Stimulated activated CD4-positive, alpha-beta T cell treated with anti-CD3 and anti-CD28 coated beads, Interleukin-12 subunit alpha, Interleukin-12 subunit beta, amount 100 ng/mL, for 4 hours (primary cell): ENCODE measurements at regions not wholly inside any gene's neighbourhood (a gene's known extent, or its start where the extent isn't known, plus 50 kb on each side); places are given as distances from the start of the nearest gene placed in this dataset.

Source experiments
- DNase-seq: peaks from one replicate; pipeline ENCODE4 v3.0.0-alpha.2; 2020

DNA sequence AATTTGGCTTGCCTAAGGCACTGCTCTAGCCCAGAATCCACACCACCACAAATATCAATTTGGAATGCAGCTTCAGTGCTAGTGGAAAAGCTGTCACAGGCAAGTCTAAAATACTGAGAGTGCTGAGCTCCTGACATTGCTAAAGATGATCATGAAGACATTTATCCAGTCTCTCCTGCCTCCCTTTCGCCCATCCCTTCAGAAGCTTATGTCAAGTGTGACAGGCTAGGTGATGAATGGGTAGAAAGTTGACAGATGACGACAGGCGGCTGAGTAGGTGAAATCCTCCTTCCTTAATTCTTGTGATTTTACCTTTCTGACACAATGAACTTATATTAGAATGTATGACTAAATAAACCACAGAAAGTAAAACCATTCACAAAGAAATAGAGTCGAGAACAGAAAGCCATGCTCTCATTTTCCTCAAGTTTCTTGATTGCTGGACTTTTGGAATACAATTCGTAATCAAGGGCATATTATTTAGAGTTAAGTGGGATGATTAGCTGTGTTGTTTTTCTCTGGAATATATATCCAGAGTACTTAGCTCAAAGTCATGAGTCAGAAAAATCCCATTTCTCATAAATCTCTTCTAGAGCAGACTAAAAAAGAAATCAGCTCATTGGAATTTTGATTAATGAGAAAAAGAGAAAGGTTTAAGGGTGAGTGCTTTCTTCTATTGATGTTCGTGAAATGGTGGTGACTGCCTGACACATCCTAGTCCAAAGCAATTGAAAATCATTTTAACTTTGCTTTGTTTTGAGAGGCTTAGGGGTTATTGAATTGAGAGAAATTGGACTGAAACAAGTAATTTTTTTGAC lies 1228.2 kb upstream of the CITED2 start:
- DNase-seq, result no peak

DNA sequence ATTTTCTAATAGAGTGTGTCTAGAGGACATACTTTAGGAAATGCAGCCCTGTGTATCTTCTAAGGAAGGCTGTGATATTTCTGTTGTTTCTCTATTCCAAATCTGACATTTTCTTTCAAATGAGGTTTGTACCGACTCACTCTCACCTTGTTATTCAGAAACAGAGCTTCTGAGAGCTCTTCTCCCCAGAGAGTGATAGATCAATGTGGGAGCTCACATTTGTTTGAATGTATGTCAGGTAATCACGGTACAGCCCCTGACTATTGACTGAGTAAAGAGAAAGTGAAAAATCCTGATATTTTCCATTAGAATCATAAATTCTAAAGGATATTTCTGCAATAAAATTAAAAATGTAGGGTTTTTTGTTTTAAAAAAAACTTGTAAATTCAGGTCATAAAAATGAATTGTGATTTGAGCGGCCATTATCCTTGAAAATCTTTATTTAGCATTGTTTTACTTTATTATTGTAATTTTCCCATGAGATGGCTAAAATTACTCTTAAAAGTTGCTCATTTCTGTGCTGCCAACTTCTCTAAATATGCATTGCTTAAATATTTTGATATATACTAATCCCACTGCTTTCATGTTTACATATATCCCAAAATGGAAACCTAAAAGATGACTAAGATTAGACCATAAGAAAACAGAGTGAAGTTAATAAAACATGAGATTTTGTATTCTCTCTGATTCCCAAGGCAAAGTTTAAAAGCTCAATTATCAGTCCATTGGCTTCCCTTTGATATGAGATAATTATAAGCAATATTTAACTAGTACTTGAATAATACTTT lies 1226.8 kb upstream of the CITED2 start:
- no peak for DNase-seq

DNA sequence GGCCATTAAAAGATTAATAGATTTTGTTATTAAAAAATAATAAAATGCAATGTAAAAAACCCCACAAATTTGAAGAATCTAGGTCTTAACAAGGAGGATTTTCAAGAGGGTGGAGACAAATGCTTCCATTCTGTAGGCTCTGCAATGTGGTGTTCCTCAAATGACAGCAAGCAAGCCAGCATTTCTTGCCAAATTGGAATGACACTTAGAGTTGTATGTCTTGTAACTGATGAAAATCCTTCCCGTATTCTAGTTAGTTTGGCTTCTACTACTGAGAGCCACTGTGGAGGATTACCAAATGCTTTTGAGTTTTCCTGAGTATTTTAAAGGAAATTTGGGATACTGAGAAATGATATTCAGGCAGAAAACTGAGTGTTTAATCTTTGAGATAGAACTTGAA lies 1225.5 kb upstream of the CITED2 start:
- no peak for DNase-seq

DNA sequence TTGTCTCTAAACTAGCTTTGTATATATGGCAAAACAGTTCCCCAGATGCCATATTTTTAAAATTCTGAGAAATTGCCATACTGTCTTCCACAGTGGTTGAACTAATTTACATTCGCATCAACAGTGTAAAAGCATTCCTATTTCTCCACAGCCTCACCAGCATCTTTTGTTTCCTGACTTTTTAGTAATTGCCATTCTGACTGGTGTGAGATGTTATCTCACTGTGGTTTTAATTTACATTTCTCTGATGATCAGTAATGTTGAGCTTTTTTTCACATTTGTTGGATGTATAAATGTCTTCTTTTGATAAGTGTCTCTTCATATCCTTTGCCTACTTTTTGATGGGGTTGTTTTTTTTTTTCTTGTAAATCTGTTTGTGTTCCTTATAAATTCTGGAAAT lies 1222.7 kb upstream of the CITED2 start:
- DNase-seq, result no peak

DNA sequence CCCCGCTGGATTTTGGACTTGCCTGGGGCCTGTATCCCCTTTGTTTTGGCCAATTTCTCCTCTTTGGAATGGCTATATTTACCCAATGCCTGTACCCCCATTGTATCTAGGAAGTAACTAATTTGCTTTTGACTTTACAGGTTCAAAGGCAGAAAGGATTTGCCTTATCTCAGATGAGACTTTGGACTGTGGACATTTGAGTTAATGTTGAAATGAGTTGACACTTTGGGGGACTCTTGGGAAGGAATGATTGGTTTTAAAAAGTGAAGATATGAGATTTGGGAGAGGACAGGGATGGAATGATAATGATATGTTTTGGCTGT lies 1220.3 kb upstream of the CITED2 start:
- DNase-seq, result no peak

DNA sequence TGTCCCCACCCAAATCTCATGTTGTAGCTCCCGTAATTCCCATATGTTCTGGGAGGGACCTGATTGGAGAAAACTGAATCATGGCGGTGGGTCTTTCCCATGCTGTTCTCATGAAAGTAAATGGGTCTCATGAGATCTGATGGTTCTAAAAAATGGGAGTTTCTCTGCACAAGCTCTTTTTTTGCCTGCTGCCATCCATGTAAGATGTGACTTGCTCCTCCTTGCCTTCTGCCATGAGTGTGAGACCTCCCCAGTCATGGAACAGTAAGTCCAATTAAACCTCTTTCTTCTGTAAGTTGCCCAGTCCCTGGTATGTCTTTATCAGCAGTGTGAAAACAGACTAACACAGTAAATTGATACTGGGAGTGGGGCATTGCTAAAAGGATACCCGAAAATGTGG lies 1218.4 kb upstream of the CITED2 start:
- DNase-seq, result no peak

DNA sequence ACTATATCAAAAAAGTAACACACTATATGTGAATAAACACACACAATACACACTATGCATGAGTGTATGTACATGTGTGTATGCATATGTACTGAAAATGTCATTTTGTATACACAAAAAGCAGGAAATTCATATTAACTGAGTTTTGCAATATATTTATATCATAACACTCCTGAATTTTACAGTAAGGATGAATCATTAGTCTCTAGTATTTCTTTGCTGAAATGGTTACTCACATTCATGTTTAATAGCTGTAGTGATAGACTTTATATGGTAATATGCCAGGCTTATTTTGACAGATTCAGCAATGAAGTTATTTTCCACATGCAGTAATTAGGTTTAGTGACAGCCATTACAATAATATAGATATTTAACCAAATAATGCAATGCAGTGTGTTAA lies 1216.2 kb upstream of the CITED2 start:
- no peak for DNase-seq

DNA sequence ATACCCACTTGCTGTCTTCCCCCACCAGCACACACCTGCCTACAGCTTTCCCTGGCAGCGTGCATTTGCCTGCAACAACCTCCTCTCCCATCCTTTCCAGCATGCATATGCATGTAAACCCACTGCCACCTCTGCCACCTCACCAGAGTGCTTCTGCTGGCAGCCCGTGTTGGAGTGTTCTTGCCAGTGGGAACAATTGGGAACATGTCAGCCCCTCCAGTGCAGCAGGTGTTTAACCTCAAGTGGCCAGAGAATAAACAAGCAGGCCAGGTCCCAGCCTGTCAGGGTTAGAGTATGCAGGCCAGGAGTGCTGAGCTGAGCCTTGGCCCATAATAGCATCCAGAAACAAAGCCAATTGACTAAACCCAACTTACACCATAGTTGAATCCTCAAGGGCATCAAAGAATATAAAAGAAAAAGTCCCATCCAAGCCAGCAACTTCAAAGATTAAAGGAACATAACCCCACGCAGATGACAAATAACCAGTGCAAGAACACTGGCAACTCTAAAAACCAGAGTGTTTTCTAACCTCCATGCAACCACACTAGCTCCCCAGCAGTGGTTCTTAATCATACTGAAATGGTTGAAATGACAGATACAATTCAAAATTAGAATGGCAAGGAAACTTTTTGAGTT lies 1212.1 kb upstream of the CITED2 start:
- DNase-seq, result no peak

DNA sequence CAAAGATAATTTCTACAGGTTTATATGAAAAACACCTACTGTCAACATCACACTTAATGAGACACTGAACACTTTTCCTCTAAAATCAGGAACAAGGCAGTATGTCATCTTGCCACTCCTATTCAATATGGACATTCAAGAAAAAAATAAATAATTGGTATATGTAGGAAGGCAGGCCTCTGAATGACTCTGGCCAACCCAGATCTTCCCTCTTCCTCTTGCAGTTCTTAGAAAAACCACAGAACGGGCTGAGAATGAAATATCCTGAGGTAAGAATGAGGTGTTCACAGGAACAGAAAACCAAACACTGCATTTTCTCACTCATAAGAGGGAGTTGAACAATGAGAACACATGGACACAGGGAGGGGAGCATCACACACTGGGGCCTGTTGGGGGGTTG lies 1207.2 kb upstream of the CITED2 start:
- no peak for DNase-seq

DNA sequence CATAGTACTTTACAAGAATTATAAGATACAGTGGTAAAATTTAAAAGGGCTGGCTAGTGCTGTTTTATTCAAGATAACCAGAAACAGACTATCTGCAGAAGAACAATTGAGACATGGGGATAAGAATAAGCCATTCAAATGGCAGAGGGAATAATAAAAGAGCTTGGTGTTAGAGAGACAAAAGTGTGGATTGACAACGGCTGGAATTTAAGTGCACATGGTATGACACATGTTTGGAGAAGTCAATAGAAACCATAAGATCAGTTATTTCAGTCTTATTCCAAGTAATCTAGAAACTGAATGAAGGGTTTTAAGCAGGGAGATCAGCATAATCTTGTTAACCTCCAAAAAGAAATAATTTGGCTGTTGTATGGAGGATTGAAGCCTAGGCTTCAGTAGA lies 1205.5 kb upstream of the CITED2 start:
- no peak for DNase-seq

DNA sequence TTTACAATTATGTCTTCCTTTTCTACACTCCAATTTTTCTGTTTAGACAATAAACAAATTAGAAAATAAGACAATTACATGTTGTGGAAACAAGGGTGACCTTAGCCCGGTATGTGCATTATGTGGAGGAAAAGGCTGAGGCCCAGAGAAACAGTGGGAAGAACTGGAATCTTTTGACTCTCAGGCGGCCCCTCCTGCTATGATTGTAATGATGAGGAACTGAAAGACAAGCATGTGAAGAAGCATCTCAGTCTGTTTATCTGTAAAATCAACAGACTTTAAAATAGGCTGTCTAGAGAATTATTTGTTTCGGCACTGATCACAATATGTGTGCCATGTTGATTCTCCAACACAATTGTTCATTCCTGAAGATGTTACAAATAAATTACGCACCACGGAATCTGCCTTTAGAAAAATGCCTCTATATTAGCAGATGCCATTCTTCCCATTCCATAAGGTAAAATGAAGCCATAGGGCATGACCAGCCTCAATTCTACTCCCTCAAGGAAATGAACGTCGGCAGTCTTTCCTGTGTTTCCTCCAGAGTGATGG lies 1201.6 kb upstream of the CITED2 start:
- DNase-seq, result no peak

DNA sequence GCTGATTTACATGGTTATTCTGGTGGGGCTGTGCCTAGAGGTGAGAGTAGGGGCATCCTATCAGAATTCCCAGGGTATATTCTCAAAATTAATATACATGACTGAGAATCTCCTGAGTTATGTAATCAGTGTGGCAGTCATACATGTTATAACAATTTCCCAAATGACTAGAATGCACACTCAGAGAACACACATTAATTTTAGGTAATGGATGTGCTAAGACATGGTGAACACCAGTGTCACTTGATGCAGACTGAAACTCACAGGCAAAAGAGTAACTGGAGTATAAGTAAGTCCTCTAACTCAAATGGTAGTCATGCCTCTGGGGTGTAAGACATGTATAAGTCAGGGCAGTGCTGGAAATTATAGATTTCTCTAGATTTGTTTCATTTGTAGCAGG lies 1198.4 kb upstream of the CITED2 start:
- no peak for DNase-seq

DNA sequence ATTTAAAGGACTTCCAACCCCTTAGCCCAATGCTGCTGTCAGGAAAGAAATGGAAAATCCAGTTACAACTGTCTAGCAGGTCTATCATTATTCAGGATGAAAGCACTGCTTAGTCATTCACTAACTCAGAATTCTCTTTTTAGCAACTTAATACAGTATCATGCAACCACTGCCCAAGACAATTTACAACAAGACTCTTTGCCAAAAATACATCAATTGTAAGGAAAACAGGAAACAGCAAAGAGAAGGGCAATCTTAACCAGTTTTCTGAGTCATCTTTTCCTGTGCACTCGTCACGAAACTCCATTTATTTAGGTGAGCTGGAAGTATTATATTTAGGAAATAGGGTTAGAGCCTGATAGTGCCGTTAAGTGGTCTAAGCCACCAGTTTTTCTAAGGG lies 1197.7 kb upstream of the CITED2 start:
- no peak for DNase-seq

DNA sequence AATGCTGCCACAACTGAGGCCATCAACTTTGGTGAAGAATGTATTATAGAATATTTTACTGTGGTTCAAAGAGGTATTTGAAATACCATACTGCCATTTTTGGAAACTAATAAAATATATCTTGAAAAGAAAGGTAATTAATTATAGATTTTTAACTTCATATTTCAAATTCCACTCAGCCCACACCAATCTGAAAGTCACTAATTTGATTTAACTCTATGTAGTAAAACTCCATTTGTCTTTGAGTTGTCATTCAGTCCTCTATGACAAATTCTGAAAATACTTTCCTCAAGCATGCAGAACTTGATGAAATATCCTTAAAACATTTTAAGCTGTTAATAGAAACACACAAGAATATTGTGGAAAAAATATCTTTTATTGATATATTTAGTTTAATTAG lies 1196.7 kb upstream of the CITED2 start:
- DNase-seq, result no peak

DNA sequence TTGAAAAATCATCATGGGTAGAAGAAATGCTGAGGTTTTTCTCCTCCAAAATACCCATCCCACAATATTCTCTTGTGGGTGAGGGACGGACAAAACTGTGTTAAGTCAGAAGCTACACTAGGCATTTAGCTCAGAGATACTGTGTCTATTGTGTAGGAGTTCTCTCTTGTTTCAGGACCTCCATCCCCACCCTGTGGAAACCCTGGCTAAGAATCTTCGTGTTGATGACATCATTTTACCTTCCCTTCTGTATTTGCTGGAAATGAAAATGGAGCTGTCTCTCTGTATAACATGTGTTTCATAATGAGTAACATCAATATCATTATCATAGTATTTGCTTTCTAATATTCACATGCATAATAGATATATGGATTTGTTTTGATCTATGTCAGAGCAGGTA lies 1193.0 kb upstream of the CITED2 start:
- no peak for DNase-seq

DNA sequence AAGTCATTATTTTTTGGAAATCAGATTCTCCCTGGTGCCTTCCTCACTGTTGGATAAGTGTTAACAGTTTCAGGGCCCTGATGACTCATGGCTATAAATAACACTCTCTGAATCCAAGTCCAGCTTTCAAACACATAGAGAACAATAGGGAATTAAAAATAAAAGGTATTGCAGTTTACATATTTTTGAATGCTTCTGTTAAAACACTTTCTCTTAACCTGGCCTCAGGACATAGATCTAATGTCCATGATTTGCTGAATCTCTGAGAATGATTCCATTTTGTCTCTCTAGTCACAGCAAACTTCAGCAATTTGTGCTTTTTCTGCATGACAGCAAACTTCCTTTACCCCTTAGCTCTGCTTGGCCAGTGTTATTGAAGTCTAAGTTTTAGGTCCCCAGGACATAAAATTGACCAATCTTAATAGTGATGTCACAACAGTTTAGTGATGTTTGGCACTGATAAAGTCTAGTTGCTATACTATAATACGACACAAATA lies 1192.4 kb upstream of the CITED2 start:
- no peak for DNase-seq

DNA sequence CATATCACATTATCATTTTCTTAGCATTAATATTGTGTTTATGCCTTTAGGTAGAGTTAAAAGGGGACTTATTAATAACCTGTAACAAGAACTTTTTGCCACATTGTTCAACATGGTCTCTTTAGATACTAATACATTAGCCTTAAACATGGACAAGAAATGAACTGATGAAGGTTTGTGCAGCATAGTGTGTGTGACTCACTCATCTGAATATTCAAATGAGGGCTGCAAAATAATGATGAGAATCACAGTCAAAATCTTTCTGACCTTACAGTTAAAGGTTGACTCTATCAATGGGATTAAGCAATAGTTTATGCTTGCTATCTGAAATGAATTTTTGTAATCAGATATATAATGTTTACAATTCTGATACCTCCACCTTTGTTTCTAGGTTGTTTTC lies 1189.3 kb upstream of the CITED2 start:
- no peak for DNase-seq

DNA sequence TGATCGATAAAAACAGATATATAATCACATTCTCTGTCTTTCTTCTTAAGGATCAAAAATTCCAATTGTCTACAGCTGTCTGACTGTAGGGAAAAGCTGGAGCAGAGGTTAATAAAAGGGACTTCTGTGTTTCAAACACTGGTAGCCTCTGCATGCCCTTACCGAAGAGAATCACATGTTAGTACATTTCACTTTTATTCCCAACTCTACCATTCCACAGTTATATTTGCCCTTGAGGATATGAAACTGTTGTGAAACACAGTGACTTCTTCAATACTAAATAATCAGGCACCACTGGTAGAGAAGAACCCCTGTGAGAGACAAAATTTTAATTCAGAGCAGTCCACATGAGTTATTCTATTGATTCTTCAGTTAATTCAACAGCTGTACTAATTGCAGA lies 1187.3 kb upstream of the CITED2 start:
- DNase-seq, result no peak

DNA sequence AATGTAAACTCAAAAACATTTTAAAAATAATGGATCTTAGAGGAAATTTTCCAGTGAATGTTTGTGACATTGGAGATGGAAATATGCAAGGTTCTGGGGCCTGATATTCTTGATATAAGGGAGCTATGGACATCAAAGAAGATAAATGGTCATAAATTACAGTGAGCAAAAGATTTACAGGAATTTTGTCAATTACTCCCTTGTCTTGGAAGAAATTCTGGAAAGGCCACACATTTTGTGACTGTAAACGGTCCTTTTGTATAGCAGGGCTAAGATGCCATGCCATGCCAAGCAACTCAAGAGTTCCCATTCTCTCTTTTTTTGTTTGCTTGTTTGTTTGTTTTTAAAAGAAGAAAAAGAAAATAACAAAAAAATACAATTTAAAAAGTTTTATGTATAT lies 1186.2 kb upstream of the CITED2 start:
- no peak for DNase-seq

DNA sequence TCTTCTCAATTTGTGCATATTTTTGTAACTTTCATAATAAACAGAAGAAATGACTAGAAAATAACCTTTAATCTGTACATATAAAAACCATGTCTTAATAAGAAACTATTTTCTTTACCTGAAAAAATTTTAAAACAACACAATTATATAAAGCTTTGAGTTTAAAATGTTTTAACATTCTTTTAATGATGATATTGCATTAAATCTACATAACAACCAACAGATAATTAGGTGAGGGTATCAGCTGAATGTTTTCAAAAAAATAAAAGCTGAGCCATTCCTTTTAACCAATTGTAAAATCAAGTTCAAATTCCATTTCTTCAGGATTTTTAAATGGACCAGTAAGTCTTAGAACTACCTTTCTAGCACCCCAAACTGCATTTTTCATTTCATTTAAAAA lies 1185.0 kb upstream of the CITED2 start:
- DNase-seq, result no peak

DNA sequence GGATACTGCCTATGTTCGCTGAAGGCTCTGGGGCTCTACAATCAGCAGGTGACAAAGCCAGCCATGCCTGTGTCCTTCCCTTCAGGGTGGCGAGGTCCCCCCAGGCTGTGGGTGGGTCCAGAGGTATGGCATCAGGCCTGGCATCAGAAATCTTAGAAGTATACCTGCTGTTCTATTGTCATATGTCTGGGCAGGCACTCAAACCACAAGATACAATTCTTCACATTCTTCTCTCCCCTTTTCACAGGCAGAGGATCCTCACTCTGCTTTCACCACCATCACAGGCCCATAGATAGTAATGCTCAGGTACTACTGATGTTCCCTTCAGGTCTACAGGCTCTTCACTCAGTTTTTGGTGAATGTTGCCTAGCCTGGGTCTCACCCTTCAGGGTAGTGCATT lies 1180.0 kb upstream of the CITED2 start:
- DNase-seq, result no peak

DNA sequence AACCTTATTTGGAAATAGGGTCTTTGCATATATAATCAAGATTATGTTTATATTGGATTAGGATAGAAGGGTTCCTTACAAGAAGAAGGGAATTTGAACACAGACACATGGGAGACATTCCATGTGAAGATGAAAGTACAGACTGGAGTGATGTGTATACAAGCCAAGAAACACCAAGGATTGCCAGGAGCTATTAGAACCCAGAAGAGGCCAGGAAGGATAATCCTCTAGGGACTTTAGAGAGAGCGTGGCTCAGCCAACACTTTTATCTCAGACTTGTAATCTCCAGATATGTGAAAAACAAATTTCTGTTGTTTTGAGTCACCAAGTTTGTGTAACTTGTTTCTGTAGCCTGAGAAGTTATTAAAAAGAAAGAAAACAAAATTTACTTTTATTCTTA lies 1173.9 kb upstream of the CITED2 start:
- DNase-seq, result no peak

DNA sequence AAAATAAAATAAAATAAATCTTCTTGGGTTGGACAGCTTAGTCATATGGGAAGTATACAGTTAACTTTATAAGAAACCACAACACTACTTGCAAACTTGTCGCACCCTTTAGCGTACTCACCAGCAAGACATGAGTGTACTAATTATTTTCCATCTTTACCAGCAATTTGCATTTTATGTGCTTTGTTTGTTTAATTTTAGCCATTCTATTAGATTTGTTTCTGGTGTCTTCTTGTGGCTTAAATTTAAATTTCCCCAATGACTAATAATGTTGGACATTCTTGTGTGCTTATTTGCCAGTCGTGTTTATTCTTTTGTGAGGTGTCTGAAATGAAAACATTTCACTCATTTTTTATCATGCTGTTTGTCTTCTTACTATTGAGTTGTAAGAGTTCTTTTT lies 1172.2 kb upstream of the CITED2 start:
- DNase-seq, result no peak

DNA sequence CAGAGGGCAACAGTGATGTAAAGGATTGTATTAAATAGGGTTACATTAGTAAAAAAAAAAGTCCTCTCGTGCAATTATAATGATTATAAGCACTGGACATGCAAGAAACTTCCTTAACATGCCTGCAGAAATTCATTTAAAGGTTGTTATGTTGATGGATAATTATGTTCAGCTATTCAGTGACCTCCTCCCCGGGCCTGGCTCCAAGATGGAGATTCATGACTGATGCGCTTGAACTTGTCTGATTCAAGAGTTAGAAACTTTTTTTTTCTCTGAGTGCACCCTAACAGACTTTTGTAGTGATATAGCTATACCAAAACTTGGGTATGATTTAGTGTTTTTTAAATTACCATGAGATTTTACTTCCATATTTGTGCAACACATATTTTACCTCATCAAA lies 1170.0 kb upstream of the CITED2 start:
- DNase-seq, result no peak
